ENCODE measurements at regions not wholly inside any gene's neighbourhood (a gene's known extent, or its start where the extent isn't known, plus 50 kb on each side); places are given as distances from the start of the nearest gene placed in this dataset.

GRCh38 chr17:13176436-13176835, 158.6 kb upstream of the ELAC2 start:
- Histone ChIP-seq H3K4me1 (ENCODE audit: control insufficient read depth in 2 of 2, insufficient read depth in 2 of 2, low read length in 2 of 2) (no peaks in the 10 kb centered on the region), H3K4me3 (ENCODE audit: control extremely low read depth in 1 of 5, extremely low read depth in 1 of 5, insufficient read depth in 1 of 5, low read depth in 2 of 5, low read length in 4 of 5) (no peak overlapping the region), H3K27me3 (replicated peaks in 1 of 4; ENCODE audit: control extremely low read depth in 1 of 4, control insufficient read depth in 3 of 4, insufficient read depth in 4 of 4, low read length in 3 of 4) (no peaks in the 10 kb centered on the region), H3K9ac (ENCODE audit: low read length) (no peak overlapping the region), H2AFZ (ENCODE audit: insufficient read depth, low read depth, low read length, poor library complexity, severe bottlenecking) (no peak overlapping the region), H3K79me2 (ENCODE audit: control insufficient read depth, insufficient read depth, low read length) (no peaks in the 10 kb centered on the region), H3K9me3 (ENCODE audit: control extremely low read depth in 1 of 3, control insufficient read depth in 2 of 3, insufficient read depth in 1 of 3, low read length in 2 of 3) (peaks cover 0 to 14% (median 8%) of the 10 kb centered on the region in 3 donors), H4K20me1 (ENCODE audit: control insufficient read depth, insufficient read depth, low read length, poor library complexity, severe bottlenecking) (no peaks in the 10 kb centered on the region), H3K27ac (ENCODE audit: low read length in 2 of 2) (no peak overlapping the region), H3K36me3 (replicated peaks in 1 of 2; ENCODE audit: control extremely low read depth in 1 of 2, control insufficient read depth in 1 of 2, extremely low read depth in 1 of 2, insufficient read depth in 2 of 2, low read length in 1 of 2) (no peaks in the 10 kb centered on the region), H3K4me2 (replicated peaks; ENCODE audit: low read depth, low read length, poor library complexity, severe bottlenecking) (no peak overlapping the region)
- Mint-ChIP-seq H3K9me3 (ENCODE audit: insufficient read depth) (peaks cover 16% of the 10 kb centered on the region), H3K4me1 (no peaks in the 10 kb centered on the region), H3K27ac (no peak overlapping the region), H3K4me3 (no peak overlapping the region), H3K27me3 (no peaks in the 10 kb centered on the region)
- CTCF ChIA-PET: no interaction called here
- TF ChIP-seq EZH2 (IDR thresholded peaks at IDR 0.05; ENCODE audit: borderline replicate concordance, insufficient read depth, low read depth, low read length, poor library complexity, severe bottlenecking) (no peak), CTCF (IDR thresholded peaks at IDR 0.05) (no peak)
- POLR2A ChIA-PET: no interaction called here
- WGBS (ENCODE audit: insufficient coverage): 50% methylated on average over 3 of the region's 4 CpGs
- DNase-seq (no peak), ATAC-seq (ENCODE audit: low read depth) (no peak)
- intact Hi-C loops (cut with micrococcal nuclease): no loop called here

GRCh38 chr17:13171790-13172189, 154.0 kb upstream of the ELAC2 start:
- Histone ChIP-seq H3K36me3 (replicated peaks in 1 of 2; ENCODE audit: control extremely low read depth in 1 of 2, control insufficient read depth in 1 of 2, extremely low read depth in 1 of 2, insufficient read depth in 2 of 2, low read length in 1 of 2) (no peaks in the 10 kb centered on the region), H3K79me2 (ENCODE audit: control insufficient read depth, insufficient read depth, low read length) (no peaks in the 10 kb centered on the region), H3K9me3 (ENCODE audit: control extremely low read depth in 1 of 3, control insufficient read depth in 2 of 3, insufficient read depth in 1 of 3, low read length in 2 of 3) (peaks cover 0 to 19% (median 6%) of the 10 kb centered on the region in 3 donors), H4K20me1 (ENCODE audit: control insufficient read depth, insufficient read depth, low read length, poor library complexity, severe bottlenecking) (no peaks in the 10 kb centered on the region), H3K9ac (ENCODE audit: low read length) (no peak overlapping the region), H3K4me2 (replicated peaks; ENCODE audit: low read depth, low read length, poor library complexity, severe bottlenecking) (no peak overlapping the region), H3K4me1 (ENCODE audit: control insufficient read depth in 2 of 2, insufficient read depth in 2 of 2, low read length in 2 of 2) (no peaks in the 10 kb centered on the region), H3K4me3 (ENCODE audit: control extremely low read depth in 1 of 5, extremely low read depth in 1 of 5, insufficient read depth in 1 of 5, low read depth in 2 of 5, low read length in 4 of 5) (no peak overlapping the region), H3K27ac (ENCODE audit: low read length in 2 of 2) (no peak overlapping the region), H2AFZ (ENCODE audit: insufficient read depth, low read depth, low read length, poor library complexity, severe bottlenecking) (no peak overlapping the region), H3K27me3 (replicated peaks in 1 of 4; ENCODE audit: control extremely low read depth in 1 of 4, control insufficient read depth in 3 of 4, insufficient read depth in 4 of 4, low read length in 3 of 4) (no peaks in the 10 kb centered on the region)
- DNase-seq (no peak), ATAC-seq (ENCODE audit: low read depth) (no peak)
- intact Hi-C loops (cut with micrococcal nuclease): no loop called here
- H3K9me3 Mint-ChIP-seq (ENCODE audit: insufficient read depth): peaks cover 18% of the 10 kb centered on the region
- H3K27ac Mint-ChIP-seq: no peak overlapping the region
- TF ChIP-seq EZH2 (IDR thresholded peaks at IDR 0.05; ENCODE audit: borderline replicate concordance, insufficient read depth, low read depth, low read length, poor library complexity, severe bottlenecking) (no peak), CTCF (IDR thresholded peaks at IDR 0.05) (no peak)
- H3K27me3 Mint-ChIP-seq: no peaks in the 10 kb centered on the region
- ChIA-PET CTCF (no interaction called here), POLR2A (no interaction called here)
- no peak overlapping the region for H3K4me3 Mint-ChIP-seq
- WGBS (ENCODE audit: insufficient coverage): no CpG with 5 or more reads among the region's 1 CpG
- H3K4me1 Mint-ChIP-seq: no peaks in the 10 kb centered on the region
